Choroid plexus epithelial cell (primary cell): ENCODE measurements at regions not wholly inside any gene's neighbourhood (a gene's known extent, or its start where the extent isn't known, plus 50 kb on each side); places are given as distances from the start of the nearest gene placed in this dataset.
A peak's percentile ranks its signal among the peaks of the same experiment; 100 is the strongest.
"Not testable (repeated sequence)": the region's sequence is repeated elsewhere in the genome, so short reads cannot be mapped to it uniquely, and the experiment has no call there.

Experiments used
- DNase-seq: peaks from one replicate; pipeline ENCODE4 v3.0.0-alpha.2; 2010; ENCODE audit warnings: low read depth
- H3K4me3 ChIP-seq: 2 replicates; pipeline ENCODE4 v1.5.1; 2011; ENCODE audit warnings: low read depth, mild to moderate bottlenecking, control low read depth, low read length, moderate library complexity
- TF ChIP-seq, protein P1 (sequence below): conservative IDR thresholded peaks from 2 replicates; pipeline ENCODE4 v1.5.1; 2011; ENCODE audit warnings: low read depth, mild to moderate bottlenecking, control low read depth, inconsistent platforms, low read length, moderate library complexity

DNA sequence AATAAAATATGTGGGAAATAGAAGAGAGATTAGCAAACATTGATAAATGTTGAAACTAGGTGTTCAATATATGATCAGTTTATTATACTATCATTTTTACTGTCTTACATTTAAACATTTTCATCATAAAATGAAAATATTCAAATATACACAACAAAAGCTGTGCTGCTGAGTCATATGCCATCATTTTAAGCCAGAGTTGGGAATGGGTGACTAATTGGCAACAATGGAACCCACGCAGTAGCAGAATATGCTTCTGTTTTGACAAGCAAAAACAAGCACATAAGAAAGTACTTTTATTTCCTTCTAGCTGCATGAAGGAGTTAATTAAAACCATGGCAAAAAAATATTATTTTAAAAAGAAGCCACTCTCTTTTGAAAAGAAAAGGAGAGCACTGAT, 340.0 kb upstream of the EDIL3 start:
- H3K4me3 ChIP-seq, result no peak overlapping the region
- TF ChIP-seq, protein P1, sequence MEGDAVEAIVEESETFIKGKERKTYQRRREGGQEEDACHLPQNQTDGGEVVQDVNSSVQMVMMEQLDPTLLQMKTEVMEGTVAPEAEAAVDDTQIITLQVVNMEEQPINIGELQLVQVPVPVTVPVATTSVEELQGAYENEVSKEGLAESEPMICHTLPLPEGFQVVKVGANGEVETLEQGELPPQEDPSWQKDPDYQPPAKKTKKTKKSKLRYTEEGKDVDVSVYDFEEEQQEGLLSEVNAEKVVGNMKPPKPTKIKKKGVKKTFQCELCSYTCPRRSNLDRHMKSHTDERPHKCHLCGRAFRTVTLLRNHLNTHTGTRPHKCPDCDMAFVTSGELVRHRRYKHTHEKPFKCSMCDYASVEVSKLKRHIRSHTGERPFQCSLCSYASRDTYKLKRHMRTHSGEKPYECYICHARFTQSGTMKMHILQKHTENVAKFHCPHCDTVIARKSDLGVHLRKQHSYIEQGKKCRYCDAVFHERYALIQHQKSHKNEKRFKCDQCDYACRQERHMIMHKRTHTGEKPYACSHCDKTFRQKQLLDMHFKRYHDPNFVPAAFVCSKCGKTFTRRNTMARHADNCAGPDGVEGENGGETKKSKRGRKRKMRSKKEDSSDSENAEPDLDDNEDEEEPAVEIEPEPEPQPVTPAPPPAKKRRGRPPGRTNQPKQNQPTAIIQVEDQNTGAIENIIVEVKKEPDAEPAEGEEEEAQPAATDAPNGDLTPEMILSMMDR, result no peak
- peak; percentile 42 for DNase-seq

DNA sequence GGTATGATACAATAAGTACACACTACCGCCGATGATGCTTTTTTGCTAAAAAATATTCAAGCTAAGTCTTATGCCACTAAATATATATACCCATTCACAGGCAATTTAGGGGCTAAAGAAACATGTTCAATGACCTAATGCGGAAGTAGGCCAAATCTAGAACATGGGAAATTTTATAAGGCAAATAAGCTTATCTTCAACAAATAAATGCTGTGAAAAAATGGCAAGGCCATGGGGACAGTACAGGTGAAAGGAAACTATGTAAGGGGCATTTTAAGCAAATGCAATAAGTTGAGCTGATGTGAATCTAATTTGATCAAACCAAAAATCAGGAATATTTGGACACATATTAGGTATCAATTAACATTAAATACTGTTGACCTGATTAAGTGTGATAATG, 339.5 kb upstream of the EDIL3 start:
- H3K4me3 ChIP-seq, result no peak overlapping the region
- TF ChIP-seq, protein P1, result no peak
- DNase-seq, result no peak

DNA sequence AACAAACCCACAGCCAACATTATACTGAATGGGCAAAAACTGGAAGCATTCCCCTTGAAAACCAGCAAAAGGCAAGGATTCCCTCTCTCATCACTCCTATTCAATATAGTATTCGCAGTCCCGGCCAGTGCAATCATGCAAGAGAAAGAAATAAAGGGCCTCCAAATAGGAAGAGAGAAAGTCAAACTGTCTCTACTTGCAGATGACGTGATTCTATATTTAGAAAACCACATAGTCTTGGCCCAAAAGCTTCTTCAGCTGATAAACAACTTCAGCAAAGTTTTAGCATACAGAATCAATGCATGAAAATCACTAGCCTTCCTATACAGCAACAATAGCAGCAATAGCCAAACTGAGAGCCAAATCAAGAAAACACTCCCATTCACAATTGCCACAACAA, 333.7 kb upstream of the EDIL3 start:
- peak; percentile 31 for DNase-seq
- TF ChIP-seq, protein P1, result no peak
- no peak overlapping the region for H3K4me3 ChIP-seq

DNA sequence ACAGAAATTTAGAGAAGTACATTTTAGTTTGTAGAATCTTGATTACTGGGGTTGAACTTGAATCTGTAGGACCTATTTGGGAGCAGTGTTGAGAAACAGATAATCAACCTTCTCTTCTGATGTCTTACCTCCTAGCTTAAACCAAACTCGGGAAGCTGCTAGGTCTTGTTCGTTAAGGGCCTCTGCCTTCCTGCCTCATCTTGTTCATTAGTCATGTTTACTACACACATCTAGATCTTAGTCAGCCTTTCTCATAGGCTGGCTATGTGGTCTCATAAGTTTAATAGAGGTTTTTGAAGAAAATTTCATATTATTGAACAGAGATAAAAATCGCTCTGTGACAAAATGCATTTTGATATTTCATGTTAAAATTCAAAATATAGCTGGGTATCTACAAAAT, 331.0 kb upstream of the EDIL3 start:
- TF ChIP-seq, protein P1, result no peak
- DNase-seq, result no peak
- no peak overlapping the region for H3K4me3 ChIP-seq

DNA sequence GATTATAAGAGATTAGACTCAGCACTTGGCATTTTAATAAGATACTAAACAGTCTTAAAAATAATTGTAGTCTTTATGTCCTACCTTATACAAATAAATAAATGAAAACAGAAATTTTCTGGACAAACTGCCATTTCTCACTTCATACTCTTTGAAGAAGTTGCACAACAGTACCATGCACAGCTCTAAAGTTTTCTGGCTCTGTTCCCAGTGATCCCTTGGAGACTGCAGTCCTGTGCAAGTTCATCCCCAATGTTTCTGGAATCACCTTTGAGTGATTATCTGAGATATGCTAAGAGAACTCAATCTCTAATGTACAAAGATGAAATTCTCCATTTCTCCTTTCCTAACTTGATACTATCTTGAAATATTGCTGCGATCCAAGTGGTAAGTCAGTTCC, 330.4 kb upstream of the EDIL3 start:
- H3K4me3 ChIP-seq, result no peak overlapping the region
- peak; percentile 60 for DNase-seq
- TF ChIP-seq, protein P1, result no peak

DNA sequence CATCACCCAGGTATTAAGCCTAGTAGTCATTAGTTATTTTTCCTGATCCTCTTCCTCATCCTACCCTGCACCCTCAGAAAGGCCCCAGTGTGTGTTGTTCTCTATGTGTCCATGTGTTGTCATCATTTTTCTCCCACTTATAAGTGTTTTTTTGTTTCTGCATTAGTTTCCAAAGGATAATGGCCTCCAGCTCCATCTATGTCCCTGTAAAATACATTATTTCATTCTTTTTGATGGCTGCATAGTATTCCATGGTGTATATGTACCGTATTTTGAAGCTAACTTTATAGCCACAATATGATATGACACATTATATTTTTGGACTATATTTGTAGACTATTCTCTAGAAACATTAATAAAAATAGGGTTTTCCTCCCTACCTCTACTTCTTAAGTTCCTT, 324.4 kb upstream of the EDIL3 start:
- H3K4me3 ChIP-seq, result no peak overlapping the region
- DNase-seq, result no peak
- TF ChIP-seq, protein P1, result no peak

DNA sequence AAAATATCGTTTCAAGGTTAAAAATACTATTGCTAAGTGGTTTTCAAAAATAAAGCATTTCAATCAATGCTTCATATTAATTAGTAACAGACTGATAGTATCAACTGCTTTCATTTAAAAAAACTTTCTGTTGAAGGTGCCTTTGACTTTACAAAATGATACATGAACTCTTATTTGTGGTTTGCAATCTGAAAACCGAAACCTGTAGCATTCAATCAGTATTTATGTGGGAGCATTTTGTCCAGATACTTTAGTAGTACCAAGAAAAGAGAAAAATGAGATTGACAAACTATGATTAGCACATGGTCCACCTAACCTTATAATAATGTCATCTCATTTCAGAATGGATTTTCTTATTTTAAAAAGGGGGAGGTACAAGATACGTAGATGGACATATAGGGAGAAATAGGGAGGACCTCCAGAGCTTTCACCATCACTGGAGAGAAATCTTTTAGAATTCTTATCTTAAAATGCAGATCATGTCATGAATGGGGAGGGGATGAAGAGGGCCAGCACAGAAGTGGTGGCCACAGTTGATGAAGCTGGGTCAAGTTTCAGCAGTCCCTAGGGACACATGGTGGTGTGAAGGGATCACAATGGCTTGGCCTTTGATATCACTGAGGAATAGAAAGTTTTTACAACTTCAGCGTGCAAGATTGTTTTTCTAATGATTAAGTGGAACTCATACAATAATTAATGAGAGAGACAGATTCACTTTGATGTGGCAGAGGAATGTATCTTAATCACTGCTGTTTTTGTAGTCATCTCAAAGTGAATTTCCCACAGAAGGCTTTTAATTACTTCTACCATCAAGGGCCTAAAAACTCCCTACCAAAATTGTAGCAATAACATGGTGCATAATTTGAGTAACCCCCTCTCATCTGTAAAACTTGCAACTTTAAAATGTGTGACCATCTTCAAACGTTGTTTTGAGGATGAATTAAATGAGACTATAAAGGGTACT, 322.3 kb upstream of the EDIL3 start:
- DNase-seq, result no peak
- H3K4me3 ChIP-seq, result no peak overlapping the region
- TF ChIP-seq, protein P1, result no peak

DNA sequence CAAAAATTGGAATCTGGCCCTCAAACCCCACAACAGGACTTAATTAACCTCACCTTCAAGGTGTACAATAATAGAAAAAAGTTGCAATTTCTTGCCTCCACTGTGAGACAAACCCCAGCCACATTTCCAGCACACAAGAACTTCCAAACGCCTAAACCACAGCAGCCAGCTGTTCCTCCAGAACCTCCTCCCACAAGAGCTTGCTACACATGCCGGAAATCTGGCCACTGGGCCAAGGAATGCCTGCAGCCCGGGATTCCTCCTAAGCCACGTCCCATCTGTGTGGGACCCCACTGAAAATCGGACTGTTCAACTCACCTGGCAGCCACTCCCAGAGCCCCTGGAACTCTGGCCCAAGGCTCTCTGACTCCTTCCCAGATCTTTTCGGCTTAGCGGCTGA, 315.9 kb upstream of the EDIL3 start:
- not testable (repeated sequence) for H3K4me3 ChIP-seq, DNase-seq
